Small intestine (tissue), 7 donors: ENCODE measurements at regions not wholly inside any gene's neighbourhood (a gene's known extent, or its start where the extent isn't known, plus 50 kb on each side); places are given as distances from the start of the nearest gene placed in this dataset.
A peak's percentile ranks its signal among the peaks of the same experiment; 100 is the strongest.

Source experiments
- DNase-seq, 2 donors: peaks; one replicate each; pipeline versions ENCODE4 v3.0.0 to v3.0.0-alpha.2; 2013
- FAIRE-seq: peaks from 2 replicates; lab custom pipeline; 2012; peaks lifted over from hg19 to GRCh38; lab: Jason Lieb, UNC
- H3K27ac ChIP-seq, 3 donors: one replicate each; pipeline ENCODE4 v1.5.1; 2013; ENCODE audit warnings: low read length in 2 of 3, mild to moderate bottlenecking in 2 of 3, control low read depth in 1 of 3, inconsistent platforms in 1 of 3, low read depth in 1 of 3, moderate library complexity in 1 of 3
- H3K27me3 ChIP-seq, 3 donors: one replicate each; pipeline ENCODE4 v1.6.1; 2013; ENCODE audit warnings: low read length in 3 of 3, inconsistent platforms in 1 of 3; ENCODE audit not compliant: control insufficient read depth in 3 of 3, insufficient read depth in 3 of 3
- H3K36me3 ChIP-seq, 3 donors: one replicate each; pipeline ENCODE4 v1.6.1; 2013; ENCODE audit warnings: low read length in 3 of 3, inconsistent platforms in 1 of 3, low read depth in 1 of 3, mild to moderate bottlenecking in 1 of 3, moderate library complexity in 1 of 3; ENCODE audit not compliant: control insufficient read depth in 3 of 3, insufficient read depth in 2 of 3
- H3K4me1 ChIP-seq, 3 donors: one replicate each; pipeline ENCODE4 v1.6.1; 2013; ENCODE audit warnings: low read length in 2 of 3, inconsistent platforms in 1 of 3, low read depth in 1 of 3, mild to moderate bottlenecking in 1 of 3, moderate library complexity in 1 of 3; ENCODE audit not compliant: control insufficient read depth in 3 of 3, insufficient read depth in 2 of 3
- H3K4me3 ChIP-seq, 3 donors: one replicate each; pipeline ENCODE4 v1.5.1; 2013; ENCODE audit warnings: low read length in 3 of 3, control low read depth in 1 of 3, inconsistent platforms in 1 of 3, low read depth in 1 of 3, mild to moderate bottlenecking in 1 of 3, moderate library complexity in 1 of 3
- H3K9me3 ChIP-seq, 2 donors: one replicate each; pipeline ENCODE4 v1.6.1; 2013; ENCODE audit warnings: low read depth in 1 of 2, low read length in 1 of 2; ENCODE audit not compliant: control insufficient read depth in 2 of 2, insufficient read depth in 1 of 2
- WGBS, 3 donors: extraction: QIAGEN DNeasy Blood & Tissue Kit; methylation state at CpG; one replicate each; pipeline ENCODE4 v1.1.7; 2013; 5-methylcytosine and 5-hydroxymethylcytosine counted together
- donor health status: healthy with polysubstance abuse.
- donor health status: control.
- donor health status: control.
- donor health status: Bipolar disorder and iron deficiency.
- donor health status: healthy.

DNA sequence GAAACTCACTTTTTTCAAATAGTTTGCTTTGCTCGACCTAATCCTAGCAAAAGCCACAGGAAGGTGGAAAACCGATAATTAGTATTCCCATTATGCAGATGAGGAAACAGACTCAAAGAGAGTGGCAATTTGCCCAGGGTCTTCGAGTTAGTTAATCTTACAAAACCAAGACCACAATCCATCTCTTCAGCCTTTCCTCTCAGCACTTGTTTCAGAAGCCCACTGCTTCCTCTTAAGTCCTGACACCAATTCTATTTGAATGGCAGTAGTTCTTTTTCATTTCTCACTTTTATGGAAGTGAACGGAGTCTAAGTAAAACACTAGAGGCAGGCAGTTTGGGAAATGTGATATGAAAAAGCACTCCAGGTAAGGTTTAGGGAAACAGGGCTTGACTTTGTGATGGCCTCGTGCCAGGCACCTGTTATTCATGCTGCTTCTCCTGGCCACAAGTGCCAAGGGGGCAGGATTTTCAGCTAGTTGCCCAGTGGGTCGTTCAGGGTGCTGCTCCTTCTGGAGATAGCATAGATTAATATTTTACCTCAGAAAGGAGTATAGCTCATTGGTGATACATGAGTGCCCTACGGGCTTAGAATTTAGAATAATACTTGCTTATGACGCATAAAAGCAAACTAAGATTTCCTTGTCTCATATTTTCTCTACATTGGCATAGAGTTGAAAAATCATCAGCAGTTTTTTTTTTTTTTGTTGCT lies 76.6 kb upstream of the NRIP1 start:
- WGBS, 3 donors, result 11 to 43% (median 21%) methylated on average over 8 of the region's 8 CpGs
- DNase-seq, result peak; percentile 37 to 84
- Histone ChIP-seq H3K27ac (peak overlapping the region; percentile 62 to 78 (median 68)), H3K36me3 (no peaks in the 10 kb centered on the region), H3K9me3 (peaks cover 0 to 3% of the 10 kb centered on the region in 2 donors), H3K4me1 (peaks cover 14 to 31% (median 18%) of the 10 kb centered on the region in 3 donors), H3K27me3 (no peaks in the 10 kb centered on the region), H3K4me3 (no peak overlapping the region)
- no peak for FAIRE-seq

GRCh38 chr21:15144026-15144425 lies 79.2 kb upstream of the NRIP1 start:
- Histone ChIP-seq H3K27ac (no peak overlapping the region), H3K36me3 (no peaks in the 10 kb centered on the region), H3K4me1 (peaks cover 6 to 20% (median 8%) of the 10 kb centered on the region in 3 donors), H3K4me3 (no peak overlapping the region), H3K27me3 (no peaks in the 10 kb centered on the region), H3K9me3 (peaks cover 0 to 3% of the 10 kb centered on the region in 2 donors)
- FAIRE-seq (no peak), DNase-seq (no peak)
- 71 to 87% (median 83%) methylated on average over 4 of the region's 4 CpGs for WGBS, 3 donors

GRCh38 chr21:15148437-15148836 lies 83.6 kb upstream of the NRIP1 start:
- Histone ChIP-seq H3K4me1 (peaks cover 0 to 6% (median 3%) of the 10 kb centered on the region in 3 donors), H3K27ac (no peak overlapping the region), H3K27me3 (no peaks in the 10 kb centered on the region), H3K36me3 (no peaks in the 10 kb centered on the region), H3K9me3 (no peaks in the 10 kb centered on the region), H3K4me3 (no peak overlapping the region)
- FAIRE-seq (no peak), DNase-seq (no peak)
- 79 to 94% (median 90%) methylated on average over 2 of the region's 2 CpGs for WGBS, 3 donors

- no peaks in the 10 kb centered on the region for H3K36me3 ChIP-seq
- FAIRE-seq, result no peak
- no peak overlapping the region for H3K4me3 ChIP-seq
- WGBS, 3 donors, result 43 to 73% (median 68%) methylated on average over 3 of the region's 3 CpGs
- peak; percentile 55 to 56 for DNase-seq
- peaks cover 0 to 6% of the 10 kb centered on the region in 2 donors for H3K9me3 ChIP-seq
- H3K27ac ChIP-seq, result peak overlapping the region in 1 of 3 donors; percentile 61
- H3K27me3 ChIP-seq, result no peaks in the 10 kb centered on the region
- peaks cover 0 to 6% (median 3%) of the 10 kb centered on the region in 3 donors for H3K4me1 ChIP-seq
Measured at GRCh38 chr21:15149600-15150224, 84.9 kb upstream of the NRIP1 start.

DNA sequence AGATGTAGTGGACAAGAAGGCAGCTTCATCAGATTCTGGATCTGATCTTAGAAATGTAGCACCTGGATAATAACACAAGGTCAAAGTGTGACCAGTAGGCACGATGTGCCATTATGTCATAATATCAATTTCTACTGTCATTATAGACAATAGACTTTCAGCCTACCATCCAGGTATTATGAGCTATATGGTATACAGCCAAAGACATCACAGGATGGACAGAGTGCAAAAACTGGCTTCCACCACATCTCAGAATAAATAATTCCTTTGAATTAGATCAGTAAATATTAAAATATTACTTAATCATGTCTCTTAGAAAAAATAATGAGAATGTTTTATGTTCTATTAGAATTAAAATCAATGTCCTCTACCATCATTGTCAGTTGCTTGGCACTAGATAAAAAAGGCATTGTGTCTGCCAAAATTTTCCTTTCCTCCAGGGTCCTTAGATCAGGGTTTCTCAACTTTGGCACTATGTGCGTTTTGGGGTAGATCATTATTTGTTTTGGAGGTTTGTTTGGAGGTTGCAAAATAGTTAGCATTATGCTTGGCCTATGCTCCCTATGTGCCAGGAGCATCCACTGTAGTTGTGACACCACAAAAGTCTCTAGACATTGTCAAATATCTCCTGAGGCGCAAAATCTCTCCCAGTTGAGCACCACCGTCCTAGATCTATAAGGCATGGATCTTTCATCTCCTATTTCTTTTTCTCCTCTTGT lies 86.7 kb upstream of the NRIP1 start:
- 73 to 84% (median 80%) methylated on average over 4 of the region's 4 CpGs for WGBS, 3 donors
- Histone ChIP-seq H3K9me3 (peaks cover 0 to 9% of the 10 kb centered on the region in 2 donors), H3K27ac (no peak overlapping the region), H3K36me3 (no peaks in the 10 kb centered on the region), H3K4me1 (peaks cover 0 to 6% (median 3%) of the 10 kb centered on the region in 3 donors), H3K27me3 (no peaks in the 10 kb centered on the region), H3K4me3 (no peak overlapping the region)
- DNase-seq, result no peak
- no peak for FAIRE-seq

- peaks cover 0 to 14% of the 10 kb centered on the region in 2 donors for H3K9me3 ChIP-seq
- H3K27ac ChIP-seq, result no peak overlapping the region
- peaks cover 0 to 6% (median 3%) of the 10 kb centered on the region in 3 donors for H3K4me1 ChIP-seq
- H3K4me3 ChIP-seq, result no peak overlapping the region
- no peak for FAIRE-seq
- WGBS, 3 donors, result 72 to 76% (median 75%) methylated on average over 3 of the region's 3 CpGs
- no peaks in the 10 kb centered on the region for H3K27me3 ChIP-seq
- no peak for DNase-seq
- H3K36me3 ChIP-seq, result no peaks in the 10 kb centered on the region
Measured at GRCh38 chr21:15152591-15152990, 87.8 kb upstream of the NRIP1 start.

- Histone ChIP-seq H3K27me3 (no peaks in the 10 kb centered on the region), H3K4me1 (peaks cover 0 to 6% (median 3%) of the 10 kb centered on the region in 3 donors), H3K27ac (peak overlapping the region in 1 of 3 donors; percentile 29), H3K4me3 (no peak overlapping the region), H3K36me3 (no peaks in the 10 kb centered on the region), H3K9me3 (peaks cover 0 to 23% of the 10 kb centered on the region in 2 donors)
- WGBS, 3 donors, result 17 to 50% (median 28%) methylated on average over 2 of the region's 2 CpGs
- no peak for FAIRE-seq
- peak; percentile 20 to 58 for DNase-seq
Measured at GRCh38 chr21:15159382-15160020, 94.7 kb upstream of the NRIP1 start.

DNA sequence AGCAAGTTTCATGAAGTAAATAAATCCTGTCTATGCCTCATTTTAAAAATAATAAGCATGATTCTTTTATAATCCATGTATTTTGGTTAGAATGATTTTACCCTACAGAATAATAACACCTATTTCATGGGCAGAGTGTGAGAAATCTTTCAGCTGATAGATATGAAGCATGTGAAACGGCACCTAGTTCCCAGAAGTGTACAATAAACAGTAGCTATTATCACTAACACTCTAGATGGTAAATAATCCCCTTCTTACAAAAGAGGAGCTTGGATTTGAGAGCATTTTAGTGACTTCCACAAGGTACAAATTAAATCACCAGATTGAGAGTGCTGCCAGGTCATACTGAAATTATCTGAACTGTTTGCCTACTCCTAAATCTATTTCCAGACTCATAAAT lies 95.3 kb upstream of the NRIP1 start:
- DNase-seq (no peak), FAIRE-seq (no peak)
- peaks cover 0 to 18% of the 10 kb centered on the region in 2 donors for H3K9me3 ChIP-seq
- no peaks in the 10 kb centered on the region for H3K27me3 ChIP-seq
- H3K27ac ChIP-seq, result no peak overlapping the region
- H3K36me3 ChIP-seq, result no peaks in the 10 kb centered on the region
- H3K4me1 ChIP-seq, result peaks cover 0 to 6% (median 4%) of the 10 kb centered on the region in 3 donors
- no peak overlapping the region for H3K4me3 ChIP-seq
- WGBS, 3 donors, result 38 to 72% (median 44%) methylated on average over 1 of the region's 1 CpG
